ENCODE measurements at regions not wholly inside any gene's neighbourhood (a gene's known extent, or its start where the extent isn't known, plus 50 kb on each side); places are given as distances from the start of the nearest gene placed in this dataset.

DNA sequence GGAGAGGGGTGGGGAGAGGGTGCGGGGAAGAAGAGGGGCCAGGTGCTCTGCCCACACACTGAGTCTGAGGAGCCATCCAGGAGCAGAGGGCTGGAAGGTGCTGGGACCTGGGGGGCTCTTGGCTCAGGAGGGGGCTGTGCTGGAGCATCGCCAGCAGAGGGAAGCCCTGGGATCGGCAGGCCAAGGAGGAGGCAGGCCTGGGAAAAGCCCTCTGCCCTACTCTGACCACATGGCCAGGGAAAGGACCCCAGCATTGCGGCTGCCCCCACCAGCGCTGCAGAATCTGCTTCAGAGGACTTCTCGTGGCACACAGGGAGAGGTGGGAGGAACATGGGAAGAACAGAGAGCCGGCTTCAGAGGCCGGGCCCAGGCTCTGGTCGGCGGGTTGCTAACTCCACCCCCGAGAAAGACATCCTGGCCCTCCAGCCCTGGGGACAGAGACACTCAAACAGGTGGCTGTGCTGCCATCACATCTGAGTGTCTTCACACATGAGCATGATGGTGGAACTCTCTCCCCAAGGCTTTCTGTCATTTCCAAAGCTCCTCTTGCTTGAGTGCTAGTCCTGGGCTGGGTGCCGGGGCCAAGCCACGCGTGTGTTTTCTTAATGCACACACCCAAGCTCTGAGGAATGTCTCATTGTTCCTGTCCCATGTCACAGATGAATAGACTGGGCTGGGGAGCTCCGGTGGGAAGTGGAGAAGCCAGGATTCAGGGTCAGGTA, 1378.0 kb downstream of the BRD1 start:
- no peak overlapping the region for H3K4me3 ChIP-seq (ENCODE audit: low read depth, low read length)
- H3K9me3 ChIP-seq (ENCODE audit: control insufficient read depth, insufficient read depth, low read depth, low read length) = no peaks in the 10 kb centered on the region
- no peaks in the 10 kb centered on the region for H3K4me1 ChIP-seq (ENCODE audit: control insufficient read depth, insufficient read depth, low read length)
- no peaks in the 10 kb centered on the region for H3K36me3 ChIP-seq (ENCODE audit: control insufficient read depth in 2 of 2, insufficient read depth in 1 of 2, low read length in 2 of 2)
- CTCF ChIA-PET = no interaction called here
- POLR2A ChIA-PET = no interaction called here
- TF ChIP-seq ZNF16 (tag by site-specific recombination; IDR thresholded peaks at IDR 0.05; ENCODE audit: low read depth) = no peak
- no peak for TF ChIP-seq ZFP41 (tag by site-specific recombination; IDR thresholded peaks at IDR 0.05; ENCODE audit: borderline replicate concordance)
- H3K27ac ChIP-seq (ENCODE audit: extremely low read depth, low read depth, low read length) = no peak overlapping the region

DNA sequence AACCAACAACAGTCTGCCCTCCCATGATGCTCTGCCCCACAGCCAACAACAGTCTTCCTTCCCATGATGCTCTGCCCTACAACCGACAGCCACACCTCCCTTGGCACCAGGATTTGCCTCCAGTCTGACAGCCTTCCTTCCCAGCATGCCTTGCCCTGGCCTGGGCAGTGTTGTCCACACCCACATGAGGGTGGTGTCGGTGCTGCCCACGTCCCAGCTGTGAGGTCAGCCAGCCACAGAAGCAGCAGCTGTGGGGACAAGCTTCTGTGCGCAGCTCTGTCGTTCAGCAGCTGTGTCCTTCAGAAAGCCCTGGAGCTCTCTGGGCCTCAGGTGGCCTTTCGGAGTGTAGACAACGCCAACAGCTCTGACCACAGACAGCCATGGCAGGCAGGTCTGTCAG, 1378.9 kb downstream of the BRD1 start:
- POLR2A ChIA-PET = no interaction called here

DNA sequence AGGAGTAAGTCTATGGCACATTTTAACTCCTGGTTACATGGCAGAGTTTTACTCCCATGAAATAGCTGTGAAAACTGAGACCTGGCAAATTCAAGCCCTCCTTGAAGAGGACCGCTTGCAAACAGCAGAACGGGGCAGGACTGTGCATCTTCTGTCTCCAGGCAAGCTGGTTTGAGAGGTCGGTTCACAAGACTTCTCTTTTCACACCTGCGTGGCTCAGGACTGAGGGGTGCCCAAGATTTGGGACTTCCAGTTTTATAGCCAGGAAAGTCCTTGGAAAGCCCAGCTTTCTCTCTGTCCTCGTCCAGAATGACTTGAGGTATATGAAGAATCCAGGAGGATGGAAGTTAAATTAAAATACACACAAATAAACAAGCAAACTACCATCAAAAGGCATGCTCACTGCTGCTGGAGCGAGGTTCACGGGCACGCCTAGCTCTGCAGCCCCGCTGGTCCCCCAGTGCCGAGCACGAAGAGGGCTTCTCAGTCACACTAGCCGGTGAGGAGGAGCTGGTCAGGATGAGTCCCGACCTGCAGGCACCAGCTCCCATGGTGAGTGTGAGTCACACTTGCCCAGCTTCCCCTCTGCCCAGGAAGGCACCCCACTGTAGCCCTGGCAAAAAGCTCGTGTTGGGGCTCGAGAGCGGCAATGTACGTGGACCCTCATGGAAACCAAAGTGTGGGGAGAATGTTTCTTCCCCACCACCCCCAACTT, 1382.4 kb downstream of the BRD1 start:
- no peak overlapping the region for H3K4me3 ChIP-seq (ENCODE audit: low read depth, low read length)
- TF ChIP-seq ZIC2 (tag by site-specific recombination; IDR thresholded peaks at IDR 0.05) = peak; percentile 61
- TF ChIP-seq, protein P1, sequence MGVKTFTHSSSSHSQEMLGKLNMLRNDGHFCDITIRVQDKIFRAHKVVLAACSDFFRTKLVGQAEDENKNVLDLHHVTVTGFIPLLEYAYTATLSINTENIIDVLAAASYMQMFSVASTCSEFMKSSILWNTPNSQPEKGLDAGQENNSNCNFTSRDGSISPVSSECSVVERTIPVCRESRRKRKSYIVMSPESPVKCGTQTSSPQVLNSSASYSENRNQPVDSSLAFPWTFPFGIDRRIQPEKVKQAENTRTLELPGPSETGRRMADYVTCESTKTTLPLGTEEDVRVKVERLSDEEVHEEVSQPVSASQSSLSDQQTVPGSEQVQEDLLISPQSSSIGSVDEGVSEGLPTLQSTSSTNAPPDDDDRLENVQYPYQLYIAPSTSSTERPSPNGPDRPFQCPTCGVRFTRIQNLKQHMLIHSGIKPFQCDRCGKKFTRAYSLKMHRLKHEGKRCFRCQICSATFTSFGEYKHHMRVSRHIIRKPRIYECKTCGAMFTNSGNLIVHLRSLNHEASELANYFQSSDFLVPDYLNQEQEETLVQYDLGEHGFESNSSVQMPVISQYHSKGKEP (tag by site-specific recombination; IDR thresholded peaks at IDR 0.05) = no peak
- no peaks in the 10 kb centered on the region for H3K36me3 ChIP-seq (ENCODE audit: control insufficient read depth in 2 of 2, insufficient read depth in 1 of 2, low read length in 2 of 2)
- POLR2A ChIA-PET = no interaction called here
- CTCF ChIA-PET = interaction anchor here (0.7 kb wide), 1 partner anchor 291 kb away, joined by 3 read pairs; no protein-coding TSS in a partner anchor
- no peak overlapping the region for H3K27ac ChIP-seq (ENCODE audit: extremely low read depth, low read depth, low read length)
- no peaks in the 10 kb centered on the region for H3K9me3 ChIP-seq (ENCODE audit: control insufficient read depth, insufficient read depth, low read depth, low read length)
- no peaks in the 10 kb centered on the region for H3K4me1 ChIP-seq (ENCODE audit: control insufficient read depth, insufficient read depth, low read length)

More for the DNA sequence above, 1378.9 kb downstream of the BRD1 start:
- CTCF ChIA-PET = no interaction called here
- TF ChIP-seq, protein P2, sequence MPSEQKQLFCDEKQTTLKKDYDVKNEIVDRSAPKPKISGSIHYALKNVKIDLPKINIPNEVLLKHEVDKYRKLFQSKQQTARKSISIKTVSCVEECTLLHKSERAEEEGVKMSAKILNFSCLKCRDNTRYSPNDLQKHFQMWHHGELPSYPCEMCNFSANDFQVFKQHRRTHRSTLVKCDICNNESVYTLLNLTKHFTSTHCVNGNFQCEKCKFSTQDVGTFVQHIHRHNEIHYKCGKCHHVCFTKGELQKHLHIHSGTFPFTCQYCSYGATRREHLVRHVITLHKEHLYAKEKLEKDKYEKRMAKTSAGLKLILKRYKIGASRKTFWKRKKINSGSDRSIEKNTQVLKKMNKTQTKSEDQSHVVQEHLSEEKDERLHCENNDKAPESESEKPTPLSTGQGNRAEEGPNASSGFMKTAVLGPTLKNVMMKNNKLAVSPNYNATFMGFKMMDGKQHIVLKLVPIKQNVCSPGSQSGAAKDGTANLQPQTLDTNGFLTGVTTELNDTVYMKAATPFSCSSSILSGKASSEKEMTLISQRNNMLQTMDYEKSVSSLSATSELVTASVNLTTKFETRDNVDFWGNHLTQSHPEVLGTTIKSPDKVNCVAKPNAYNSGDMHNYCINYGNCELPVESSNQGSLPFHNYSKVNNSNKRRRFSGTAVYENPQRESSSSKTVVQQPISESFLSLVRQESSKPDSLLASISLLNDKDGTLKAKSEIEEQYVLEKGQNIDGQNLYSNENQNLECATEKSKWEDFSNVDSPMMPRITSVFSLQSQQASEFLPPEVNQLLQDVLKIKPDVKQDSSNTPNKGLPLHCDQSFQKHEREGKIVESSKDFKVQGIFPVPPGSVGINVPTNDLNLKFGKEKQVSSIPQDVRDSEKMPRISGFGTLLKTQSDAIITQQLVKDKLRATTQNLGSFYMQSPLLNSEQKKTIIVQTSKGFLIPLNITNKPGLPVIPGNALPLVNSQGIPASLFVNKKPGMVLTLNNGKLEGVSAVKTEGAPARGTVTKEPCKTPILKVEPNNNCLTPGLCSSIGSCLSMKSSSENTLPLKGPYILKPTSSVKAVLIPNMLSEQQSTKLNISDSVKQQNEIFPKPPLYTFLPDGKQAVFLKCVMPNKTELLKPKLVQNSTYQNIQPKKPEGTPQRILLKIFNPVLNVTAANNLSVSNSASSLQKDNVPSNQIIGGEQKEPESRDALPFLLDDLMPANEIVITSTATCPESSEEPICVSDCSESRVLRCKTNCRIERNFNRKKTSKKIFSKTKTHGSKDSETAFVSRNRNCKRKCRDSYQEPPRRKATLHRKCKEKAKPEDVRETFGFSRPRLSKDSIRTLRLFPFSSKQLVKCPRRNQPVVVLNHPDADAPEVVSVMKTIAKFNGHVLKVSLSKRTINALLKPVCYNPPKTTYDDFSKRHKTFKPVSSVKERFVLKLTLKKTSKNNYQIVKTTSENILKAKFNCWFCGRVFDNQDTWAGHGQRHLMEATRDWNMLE (tag by site-specific recombination; conservative IDR thresholded peaks at IDR 0.05; ENCODE audit: low read depth) = no peak
- TF ChIP-seq ZNF510 (tag by site-specific recombination; IDR thresholded peaks at IDR 0.05; ENCODE audit: insufficient replicate concordance) = no peak
- TF ChIP-seq ZNF624 (tag by site-specific recombination; IDR thresholded peaks at IDR 0.05) = no peak
- no peak for TF ChIP-seq HOXD13 (CRISPR knock-in tag; IDR thresholded peaks at IDR 0.05; ENCODE audit: borderline replicate concordance)
- Histone ChIP-seq H3K36me3 (ENCODE audit: control insufficient read depth in 2 of 2, insufficient read depth in 1 of 2, low read length in 2 of 2) (no peaks in the 10 kb centered on the region), H3K4me3 (ENCODE audit: low read depth, low read length) (no peak overlapping the region), H3K9me3 (ENCODE audit: control insufficient read depth, insufficient read depth, low read depth, low read length) (no peaks in the 10 kb centered on the region), H3K4me1 (ENCODE audit: control insufficient read depth, insufficient read depth, low read length) (no peaks in the 10 kb centered on the region), H3K27ac (ENCODE audit: extremely low read depth, low read depth, low read length) (no peak overlapping the region)
